ENCODE measurements at regions not wholly inside any gene's neighbourhood (a gene's known extent, or its start where the extent isn't known, plus 50 kb on each side); places are given as distances from the start of the nearest gene placed in this dataset.
"Not testable (repeated sequence)": the region's sequence is repeated elsewhere in the genome, so short reads cannot be mapped to it uniquely, and the experiment has no call there.

DNA sequence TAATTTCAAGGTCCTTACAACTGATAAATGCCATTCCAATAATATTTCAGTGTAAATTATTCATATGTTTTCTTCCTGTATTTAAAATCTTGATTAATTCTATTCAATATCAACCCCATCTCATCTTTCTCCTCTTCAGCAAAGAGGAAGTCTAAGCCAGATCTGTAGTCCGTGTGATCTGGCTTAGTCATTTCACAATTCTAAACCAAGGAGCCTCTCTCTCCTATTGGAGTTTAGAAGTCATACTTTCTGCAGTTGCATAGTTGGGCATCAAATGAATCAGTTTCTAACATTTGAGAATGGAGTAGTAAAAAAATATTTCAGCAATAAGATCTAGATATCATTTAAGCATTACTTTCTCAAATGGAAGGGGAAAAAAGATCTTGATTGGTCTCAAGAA lies 354.9 kb downstream of the JRKL start:
- H3K4me3 ChIP-seq (ENCODE audit: low read depth, low read length) = no peak overlapping the region
- no peak for TF ChIP-seq POLR2A (IDR thresholded peaks at IDR 0.05; ENCODE audit: extremely low read depth, insufficient read length)
- no peak for TF ChIP-seq MYC (IDR thresholded peaks at IDR 0.05; ENCODE audit: low read depth, low read length)
- TF ChIP-seq, protein P1, sequence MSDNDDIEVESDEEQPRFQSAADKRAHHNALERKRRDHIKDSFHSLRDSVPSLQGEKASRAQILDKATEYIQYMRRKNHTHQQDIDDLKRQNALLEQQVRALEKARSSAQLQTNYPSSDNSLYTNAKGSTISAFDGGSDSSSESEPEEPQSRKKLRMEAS (IDR thresholded peaks at IDR 0.05; ENCODE audit: low read depth, low read length) = no peak
- TF ChIP-seq, protein P2, sequence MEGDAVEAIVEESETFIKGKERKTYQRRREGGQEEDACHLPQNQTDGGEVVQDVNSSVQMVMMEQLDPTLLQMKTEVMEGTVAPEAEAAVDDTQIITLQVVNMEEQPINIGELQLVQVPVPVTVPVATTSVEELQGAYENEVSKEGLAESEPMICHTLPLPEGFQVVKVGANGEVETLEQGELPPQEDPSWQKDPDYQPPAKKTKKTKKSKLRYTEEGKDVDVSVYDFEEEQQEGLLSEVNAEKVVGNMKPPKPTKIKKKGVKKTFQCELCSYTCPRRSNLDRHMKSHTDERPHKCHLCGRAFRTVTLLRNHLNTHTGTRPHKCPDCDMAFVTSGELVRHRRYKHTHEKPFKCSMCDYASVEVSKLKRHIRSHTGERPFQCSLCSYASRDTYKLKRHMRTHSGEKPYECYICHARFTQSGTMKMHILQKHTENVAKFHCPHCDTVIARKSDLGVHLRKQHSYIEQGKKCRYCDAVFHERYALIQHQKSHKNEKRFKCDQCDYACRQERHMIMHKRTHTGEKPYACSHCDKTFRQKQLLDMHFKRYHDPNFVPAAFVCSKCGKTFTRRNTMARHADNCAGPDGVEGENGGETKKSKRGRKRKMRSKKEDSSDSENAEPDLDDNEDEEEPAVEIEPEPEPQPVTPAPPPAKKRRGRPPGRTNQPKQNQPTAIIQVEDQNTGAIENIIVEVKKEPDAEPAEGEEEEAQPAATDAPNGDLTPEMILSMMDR (IDR thresholded peaks at IDR 0.05; ENCODE audit: low read depth, low read length) = no peak
- no peak for DNase-seq (ENCODE audit: low read depth)

DNA sequence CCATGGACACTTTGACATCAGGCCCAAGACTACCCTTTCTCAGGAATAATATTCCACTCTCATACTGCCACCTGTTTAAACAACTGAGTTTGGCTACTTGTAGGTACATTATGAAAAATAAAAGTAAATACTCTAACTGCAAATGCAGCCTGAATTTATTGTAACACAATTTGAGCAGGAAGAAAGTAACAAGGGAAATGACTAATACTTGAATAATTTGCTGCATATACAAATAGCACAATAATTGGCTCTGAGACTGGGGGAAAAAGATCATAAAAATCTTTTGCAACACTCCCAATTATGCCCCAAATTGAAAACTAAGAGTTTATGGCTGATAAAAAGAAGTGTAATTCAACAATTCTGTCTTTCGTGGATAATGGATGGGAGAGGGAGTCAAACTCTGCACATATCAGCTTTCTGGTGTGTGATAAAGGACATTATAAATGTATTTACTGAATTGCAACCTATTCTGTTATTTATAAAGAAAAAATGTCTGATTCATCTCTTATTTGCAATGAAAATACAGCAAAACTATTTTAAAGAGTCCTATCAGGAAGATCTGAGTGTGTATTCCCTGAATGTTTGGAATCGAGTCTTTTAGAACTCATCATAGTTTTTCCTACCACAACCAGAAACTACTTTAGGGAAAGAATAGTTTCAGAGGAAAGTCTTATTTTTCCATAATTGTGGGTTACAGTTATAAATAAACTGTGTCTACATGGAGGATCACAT lies 359.0 kb downstream of the JRKL start:
- no peak for TF ChIP-seq MYC (IDR thresholded peaks at IDR 0.05; ENCODE audit: low read depth, low read length)
- TF ChIP-seq, protein P2 (IDR thresholded peaks at IDR 0.05; ENCODE audit: low read depth, low read length) = no peak
- TF ChIP-seq, protein P1 (IDR thresholded peaks at IDR 0.05; ENCODE audit: low read depth, low read length) = no peak
- no peak for TF ChIP-seq POLR2A (IDR thresholded peaks at IDR 0.05; ENCODE audit: extremely low read depth, insufficient read length)
- no peak for DNase-seq (ENCODE audit: low read depth)
- H3K4me3 ChIP-seq (ENCODE audit: low read depth, low read length) = no peak overlapping the region

DNA sequence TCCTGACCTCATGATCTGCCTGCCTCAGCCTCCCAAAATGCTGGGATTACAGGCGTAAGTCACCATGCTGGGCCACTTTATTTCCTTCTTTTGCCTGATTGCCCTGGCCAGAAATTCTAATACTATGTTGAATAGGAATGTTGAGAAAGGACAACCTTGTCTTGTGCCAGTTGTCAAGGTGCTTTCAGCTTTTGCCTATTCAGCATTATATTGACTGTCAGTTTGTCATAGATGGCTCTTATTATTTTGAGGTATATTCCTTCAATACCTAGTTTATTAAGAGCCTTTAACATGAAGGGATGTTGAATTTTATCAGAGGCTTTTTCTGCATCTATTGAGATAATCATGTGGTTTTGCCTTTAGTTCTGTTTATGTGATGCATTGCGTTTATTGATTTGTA lies 362.0 kb downstream of the JRKL start:
- H3K4me3 ChIP-seq (ENCODE audit: low read depth, low read length); DNase-seq (ENCODE audit: low read depth): not testable (repeated sequence)

DNA sequence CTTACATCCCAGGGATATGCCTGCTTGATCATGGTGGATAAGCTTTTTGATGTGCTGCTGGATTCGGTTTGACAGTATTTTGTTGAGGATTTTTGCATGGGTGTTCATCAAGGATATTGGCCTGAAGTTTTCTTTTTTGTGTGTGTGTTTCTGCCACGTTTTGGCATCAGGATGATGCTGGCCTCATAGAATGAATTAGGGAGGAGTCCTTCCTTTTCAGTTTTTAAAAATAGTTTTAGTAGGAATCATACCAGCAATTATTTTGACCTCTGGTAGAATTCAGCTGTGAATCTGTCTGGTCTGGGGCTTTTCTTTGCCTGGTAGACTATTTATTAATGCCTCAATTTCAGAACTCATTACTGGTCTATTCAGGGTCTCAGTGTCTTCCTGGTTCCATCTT lies 362.4 kb downstream of the JRKL start:
- no peak overlapping the region for H3K4me3 ChIP-seq (ENCODE audit: low read depth, low read length)
- DNase-seq (ENCODE audit: low read depth) = no peak
- TF ChIP-seq, protein P2 (IDR thresholded peaks at IDR 0.05; ENCODE audit: low read depth, low read length) = no peak
- TF ChIP-seq, protein P1 (IDR thresholded peaks at IDR 0.05; ENCODE audit: low read depth, low read length) = no peak
- TF ChIP-seq MYC (IDR thresholded peaks at IDR 0.05; ENCODE audit: low read depth, low read length) (no peak), POLR2A (IDR thresholded peaks at IDR 0.05; ENCODE audit: extremely low read depth, insufficient read length) (no peak)

DNA sequence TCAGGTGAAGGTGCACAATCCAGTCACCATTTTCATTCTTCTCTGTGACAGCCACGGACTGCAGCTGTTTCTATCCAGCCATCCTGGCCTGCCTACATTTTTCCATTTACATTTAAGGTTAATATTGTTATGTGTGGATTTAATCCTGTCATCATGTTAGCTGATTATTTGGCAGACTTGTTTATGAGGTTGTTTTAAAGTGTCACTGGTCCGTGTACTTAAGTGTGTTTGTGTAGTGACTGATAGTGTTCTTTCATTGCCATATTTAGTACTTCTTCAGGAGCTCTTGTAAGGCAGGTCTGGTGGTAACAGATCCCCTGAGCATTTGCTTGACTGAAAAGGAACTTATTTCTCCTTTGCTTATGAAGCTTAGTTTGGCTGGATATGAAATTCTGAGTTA lies 364.2 kb downstream of the JRKL start:
- TF ChIP-seq MYC (IDR thresholded peaks at IDR 0.05; ENCODE audit: low read depth, low read length) (no peak), POLR2A (IDR thresholded peaks at IDR 0.05; ENCODE audit: extremely low read depth, insufficient read length) (no peak)
- TF ChIP-seq, protein P2 (IDR thresholded peaks at IDR 0.05; ENCODE audit: low read depth, low read length) = no peak
- TF ChIP-seq, protein P1 (IDR thresholded peaks at IDR 0.05; ENCODE audit: low read depth, low read length) = no peak
- no peak for DNase-seq (ENCODE audit: low read depth)
- H3K4me3 ChIP-seq (ENCODE audit: low read depth, low read length) = no peak overlapping the region

DNA sequence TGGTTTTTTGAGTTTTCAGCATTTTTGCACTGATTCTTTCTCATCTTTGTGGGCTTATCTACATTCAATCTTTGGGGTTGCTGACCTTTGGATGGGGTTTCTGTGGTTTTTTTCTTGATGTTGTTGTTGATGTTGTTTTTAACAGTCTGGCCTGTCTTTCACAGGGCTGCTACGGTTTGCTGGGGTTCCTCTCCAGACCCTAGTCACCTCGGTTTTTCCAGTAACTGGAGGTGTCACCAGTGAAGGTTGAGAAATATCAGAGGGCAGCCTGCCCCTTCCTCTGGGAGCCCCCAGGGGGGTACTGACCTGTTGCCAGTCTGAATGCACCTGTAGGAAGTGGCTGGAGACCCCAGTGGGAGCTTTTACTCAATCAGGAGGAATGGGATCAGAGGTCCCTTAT lies 365.4 kb downstream of the JRKL start:
- DNase-seq (ENCODE audit: low read depth) = no peak

More for the DNA sequence above, 365.4 kb downstream of the JRKL start:
- H3K4me3 ChIP-seq (ENCODE audit: low read depth, low read length) = no peak overlapping the region
- TF ChIP-seq MYC (IDR thresholded peaks at IDR 0.05; ENCODE audit: low read depth, low read length) = no peak
- TF ChIP-seq, protein P1 (IDR thresholded peaks at IDR 0.05; ENCODE audit: low read depth, low read length) = no peak
- TF ChIP-seq POLR2A (IDR thresholded peaks at IDR 0.05; ENCODE audit: extremely low read depth, insufficient read length) = no peak
- TF ChIP-seq, protein P2 (IDR thresholded peaks at IDR 0.05; ENCODE audit: low read depth, low read length) = no peak

All from NB4 (cell line).